ENCODE measurements at regions not wholly inside any gene's neighbourhood (a gene's known extent, or its start where the extent isn't known, plus 50 kb on each side); places are given as distances from the start of the nearest gene placed in this dataset.
"Not testable (repeated sequence)": the region's sequence is repeated elsewhere in the genome, so short reads cannot be mapped to it uniquely, and the experiment has no call there.

GRCh38 chr7:131068604-131069021 lies 259.1 kb upstream of the MKLN1 start:
- peak overlapping the region; percentile 72 to 78 for H3K4me3 Mint-ChIP-seq
- no peaks in the 10 kb centered on the region for H3K9me3 Mint-ChIP-seq
- H3K27me3 Mint-ChIP-seq: no peaks in the 10 kb centered on the region
- peak overlapping the region in 1 of 2 donors; percentile 74 for H3K27ac Mint-ChIP-seq
- DNase-seq: no peak
- H3K36me3 Mint-ChIP-seq (ENCODE audit: insufficient read depth): no peaks in the 10 kb centered on the region
- ATAC-seq (replicated peaks): peak; percentile 3
- H3K4me1 Mint-ChIP-seq (ENCODE audit: low read depth in 2 of 2): peaks cover 52 to 81% of the 10 kb centered on the region in 2 donors

- Mint-ChIP-seq H3K27ac (peak overlapping the region in 1 of 2 donors; percentile 78), H3K36me3 (ENCODE audit: insufficient read depth) (no peaks in the 10 kb centered on the region), H3K27me3 (no peaks in the 10 kb centered on the region), H3K4me1 (ENCODE audit: low read depth in 2 of 2) (peaks cover 59 to 82% of the 10 kb centered on the region in 2 donors), H3K4me3 (peak overlapping the region; percentile 30 to 66), H3K9me3 (no peaks in the 10 kb centered on the region)
- DNase-seq (no peak), ATAC-seq (replicated peaks) (no peak)
These were observed 255.7 kb upstream of the MKLN1 start for GRCh38 chr7:131071786-131072504.

- Mint-ChIP-seq H3K27ac (peak overlapping the region in 1 of 2 donors; percentile 78), H3K4me3 (peak overlapping the region; percentile 30 to 66), H3K9me3 (no peaks in the 10 kb centered on the region), H3K4me1 (ENCODE audit: low read depth in 2 of 2) (peaks cover 56 to 77% of the 10 kb centered on the region in 2 donors), H3K27me3 (no peaks in the 10 kb centered on the region), H3K36me3 (ENCODE audit: insufficient read depth) (no peaks in the 10 kb centered on the region)
- DNase-seq: peak in 1 of 3 experiments; percentile 24
- ATAC-seq (replicated peaks): peak; percentile 47
These were observed 255.1 kb upstream of the MKLN1 start for GRCh38 chr7:131072505-131073091.

- peak overlapping the region; percentile 17 to 30 for H3K4me3 Mint-ChIP-seq
- DNase-seq (no peak), ATAC-seq (replicated peaks) (peak; percentile 6)
- no peaks in the 10 kb centered on the region for H3K27me3 Mint-ChIP-seq
- peak overlapping the region in 1 of 2 donors; percentile 63 for H3K27ac Mint-ChIP-seq
- peaks cover 46 to 62% of the 10 kb centered on the region in 2 donors for H3K4me1 Mint-ChIP-seq (ENCODE audit: low read depth in 2 of 2)
- H3K36me3 Mint-ChIP-seq (ENCODE audit: insufficient read depth): no peaks in the 10 kb centered on the region
- no peaks in the 10 kb centered on the region for H3K9me3 Mint-ChIP-seq
These were observed 253.6 kb upstream of the MKLN1 start for GRCh38 chr7:131074043-131074442.

- H3K9me3 Mint-ChIP-seq: no peaks in the 10 kb centered on the region
- ATAC-seq (replicated peaks) (no peak), DNase-seq (no peak)
- no peaks in the 10 kb centered on the region for H3K36me3 Mint-ChIP-seq (ENCODE audit: insufficient read depth)
- no peaks in the 10 kb centered on the region for H3K27me3 Mint-ChIP-seq
- H3K4me3 Mint-ChIP-seq: peak overlapping the region; percentile 17 to 30
- peak overlapping the region in 1 of 2 donors; percentile 63 for H3K27ac Mint-ChIP-seq
- peaks cover 42 to 57% of the 10 kb centered on the region in 2 donors for H3K4me1 Mint-ChIP-seq (ENCODE audit: low read depth in 2 of 2)
These were observed 253.1 kb upstream of the MKLN1 start for GRCh38 chr7:131074585-131074984.

- Mint-ChIP-seq H3K27me3 (no peaks in the 10 kb centered on the region), H3K9me3 (no peaks in the 10 kb centered on the region), H3K27ac (peak overlapping the region in 1 of 2 donors; percentile 63), H3K36me3 (ENCODE audit: insufficient read depth) (no peaks in the 10 kb centered on the region), H3K4me1 (ENCODE audit: low read depth in 2 of 2) (peaks cover 39 to 49% of the 10 kb centered on the region in 2 donors), H3K4me3 (peak overlapping the region in 1 of 2 donors; percentile 30)
- no peak for DNase-seq
- no peak for ATAC-seq (replicated peaks)
These were observed 252.3 kb upstream of the MKLN1 start for GRCh38 chr7:131075406-131075805.

GRCh38 chr7:131076032-131076431 lies 251.6 kb upstream of the MKLN1 start:
- H3K4me1 Mint-ChIP-seq (ENCODE audit: low read depth in 2 of 2): peaks cover 39 to 48% of the 10 kb centered on the region in 2 donors
- DNase-seq (no peak), ATAC-seq (replicated peaks) (no peak)
- H3K27me3 Mint-ChIP-seq: no peaks in the 10 kb centered on the region
- peak overlapping the region in 1 of 2 donors; percentile 30 for H3K4me3 Mint-ChIP-seq
- H3K27ac Mint-ChIP-seq: peak overlapping the region in 1 of 2 donors; percentile 63
- no peaks in the 10 kb centered on the region for H3K9me3 Mint-ChIP-seq
- H3K36me3 Mint-ChIP-seq (ENCODE audit: insufficient read depth): no peaks in the 10 kb centered on the region

- H3K4me3 Mint-ChIP-seq: peak overlapping the region in 1 of 2 donors; percentile 30
- H3K9me3 Mint-ChIP-seq: no peaks in the 10 kb centered on the region
- peaks cover 36 to 50% of the 10 kb centered on the region in 2 donors for H3K4me1 Mint-ChIP-seq (ENCODE audit: low read depth in 2 of 2)
- no peaks in the 10 kb centered on the region for H3K36me3 Mint-ChIP-seq (ENCODE audit: insufficient read depth)
- DNase-seq: no peak
- H3K27ac Mint-ChIP-seq: peak overlapping the region in 1 of 2 donors; percentile 63
- no peak for ATAC-seq (replicated peaks)
- no peaks in the 10 kb centered on the region for H3K27me3 Mint-ChIP-seq
These were observed 250.9 kb upstream of the MKLN1 start for GRCh38 chr7:131076711-131077181.

GRCh38 chr7:131077735-131078134 lies 249.9 kb upstream of the MKLN1 start:
- Mint-ChIP-seq H3K4me1 (ENCODE audit: low read depth in 2 of 2) (peaks cover 41 to 50% of the 10 kb centered on the region in 2 donors), H3K27ac (no peak overlapping the region), H3K27me3 (no peaks in the 10 kb centered on the region)

GRCh38 chr7:131080754-131081153 lies 246.9 kb upstream of the MKLN1 start:
- Mint-ChIP-seq H3K4me3 (no peak overlapping the region), H3K4me1 (ENCODE audit: low read depth in 2 of 2) (peaks cover 44 to 52% of the 10 kb centered on the region in 2 donors), H3K27ac (no peak overlapping the region), H3K36me3 (ENCODE audit: insufficient read depth) (no peaks in the 10 kb centered on the region), H3K27me3 (no peaks in the 10 kb centered on the region), H3K9me3 (no peaks in the 10 kb centered on the region)
- ATAC-seq (replicated peaks): peak; percentile 7
- DNase-seq: no peak

More at GRCh38 chr7:131077735-131078134, 249.9 kb upstream of the MKLN1 start:
- no peak for DNase-seq
- Mint-ChIP-seq H3K36me3 (ENCODE audit: insufficient read depth) (no peaks in the 10 kb centered on the region), H3K4me3 (no peak overlapping the region), H3K9me3 (no peaks in the 10 kb centered on the region)
- no peak for ATAC-seq (replicated peaks)

GRCh38 chr7:131081308-131081707 lies 246.4 kb upstream of the MKLN1 start:
- Mint-ChIP-seq H3K27ac (peak overlapping the region in 1 of 2 donors; percentile 3), H3K4me3 (peak overlapping the region; percentile 26 to 52), H3K27me3 (no peaks in the 10 kb centered on the region), H3K36me3 (ENCODE audit: insufficient read depth) (no peaks in the 10 kb centered on the region), H3K4me1 (ENCODE audit: low read depth in 2 of 2) (peaks cover 41 to 48% of the 10 kb centered on the region in 2 donors), H3K9me3 (no peaks in the 10 kb centered on the region)
- ATAC-seq (replicated peaks) (no peak), DNase-seq (no peak)

- H3K27me3 Mint-ChIP-seq: no peaks in the 10 kb centered on the region
- peak overlapping the region; percentile 48 to 49 for H3K4me3 Mint-ChIP-seq
- DNase-seq (no peak), ATAC-seq (replicated peaks) (no peak)
- H3K4me1 Mint-ChIP-seq (ENCODE audit: low read depth in 2 of 2): peaks cover 46 to 61% of the 10 kb centered on the region in 2 donors
- no peaks in the 10 kb centered on the region for H3K36me3 Mint-ChIP-seq (ENCODE audit: insufficient read depth)
- H3K9me3 Mint-ChIP-seq: no peaks in the 10 kb centered on the region
- peak overlapping the region; percentile 69 to 91 for H3K27ac Mint-ChIP-seq
These were observed 243.9 kb upstream of the MKLN1 start for GRCh38 chr7:131083781-131084180.

- H3K27me3 Mint-ChIP-seq; DNase-seq; H3K36me3 Mint-ChIP-seq (ENCODE audit: insufficient read depth); H3K9me3 Mint-ChIP-seq; ATAC-seq (replicated peaks): not testable (repeated sequence)
- Mint-ChIP-seq H3K27ac (peak overlapping the region; percentile 69 to 91), H3K4me3 (peak overlapping the region; percentile 48 to 49), H3K4me1 (ENCODE audit: low read depth in 2 of 2) (peaks cover 48 to 63% of the 10 kb centered on the region in 2 donors)
These were observed 243.3 kb upstream of the MKLN1 start for GRCh38 chr7:131084336-131084735.
